PC-9 (cell line): ENCODE measurements at regions not wholly inside any gene's neighbourhood (a gene's known extent, or its start where the extent isn't known, plus 50 kb on each side); places are given as distances from the start of the nearest gene placed in this dataset.

Experiments used
- CTCF ChIP-seq: fragments of 200-600 bp; sonication (generic); conservative IDR thresholded peaks from 2 replicates; pipeline ENCODE4 v1.6.1; 2017; ENCODE audit warnings: mixed run types, antibody characterized with exemption, mild to moderate bottlenecking, moderate library complexity
- EZH2 ChIP-seq: fragments of 200-600 bp; sonication (generic); IDR thresholded peaks from 2 replicates; pipeline ENCODE4 v1.8.0; 2017; ENCODE audit warnings: antibody characterized with exemption, low read depth

DNA sequence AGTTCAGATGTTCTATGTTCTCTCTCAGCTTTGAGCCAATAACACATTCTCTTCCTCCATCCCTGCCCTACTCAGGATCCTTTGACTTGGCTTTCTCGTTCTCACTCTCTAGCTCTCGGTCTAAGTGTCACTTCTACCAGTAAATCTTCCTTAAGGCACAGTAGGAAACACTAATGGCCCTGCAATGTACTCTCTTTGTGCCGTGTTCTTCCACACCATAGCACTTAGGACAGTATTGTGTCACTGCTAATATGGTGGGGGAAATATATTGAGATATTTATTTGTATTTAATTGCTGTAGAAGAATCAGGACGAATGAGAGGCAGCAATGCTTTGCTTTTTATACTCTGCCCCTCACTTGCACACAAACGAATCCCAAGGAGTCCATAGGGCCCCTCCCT is 493.1 kb downstream of the SHISA9 start:
- TF ChIP-seq CTCF, result no peak
- no peak for TF ChIP-seq EZH2
